Neural crest cell (in vitro differentiated cells): ENCODE measurements at regions not wholly inside any gene's neighbourhood (a gene's known extent, or its start where the extent isn't known, plus 50 kb on each side); places are given as distances from the start of the nearest gene placed in this dataset.
"Not testable (repeated sequence)": the region's sequence is repeated elsewhere in the genome, so short reads cannot be mapped to it uniquely, and the experiment has no call there.

Source experiments
- DNase-seq: peaks from one replicate; pipeline ENCODE4 v3.0.0; 2021; ENCODE audit warnings: low read depth, mixed read lengths, low spot score
- H3K27ac Mint-ChIP-seq: one replicate; pipeline ENCODE4 v1.8.0; 2021; ENCODE audit warnings: mild to moderate bottlenecking, mixed read lengths; ENCODE audit not compliant: unreplicated experiment
- H3K27me3 Mint-ChIP-seq: 2 replicates; pipeline ENCODE4 v1.8.0; 2021; ENCODE audit warnings: low read depth, mild to moderate bottlenecking, mixed read lengths
- H3K36me3 Mint-ChIP-seq: 2 replicates; pipeline ENCODE4 v1.8.0; 2021; ENCODE audit warnings: low read depth, mild to moderate bottlenecking, mixed read lengths
- H3K4me1 Mint-ChIP-seq: 2 replicates; pipeline ENCODE4 v1.8.0; 2021; ENCODE audit warnings: mixed read lengths
- H3K4me3 Mint-ChIP-seq: one replicate; pipeline ENCODE4 v1.8.0; 2021; ENCODE audit warnings: mild to moderate bottlenecking, mixed read lengths
- H3K9me3 Mint-ChIP-seq: 2 replicates; pipeline ENCODE4 v1.8.0; 2021; ENCODE audit warnings: mixed read lengths
- TF ChIP-seq, protein P1 (sequence below): fragments of 200-600 bp; sonication (generic); conservative IDR thresholded peaks from 2 replicates; pipeline ENCODE4 v1.5.0; 2021; ENCODE audit warnings: antibody characterized with exemption, mild to moderate bottlenecking

DNA sequence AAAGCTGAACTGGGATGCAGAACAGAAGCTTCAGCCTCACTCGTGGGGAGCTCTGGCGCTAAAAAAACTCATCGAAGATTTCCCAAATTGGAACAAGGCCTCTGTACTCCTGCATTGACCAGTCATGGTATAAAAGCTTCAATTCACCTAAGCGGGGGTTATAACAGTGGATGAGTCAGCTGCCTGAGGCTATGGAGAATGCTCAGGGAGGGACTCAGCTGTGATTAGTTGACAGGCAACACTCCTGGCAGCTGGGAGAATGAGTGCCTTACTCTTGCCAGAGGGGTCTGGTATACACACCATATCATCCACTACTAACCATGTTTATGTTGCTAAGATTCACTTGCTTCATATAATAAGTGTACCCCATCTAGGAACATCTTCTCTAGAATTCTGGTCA lies 350.6 kb upstream of the VRK2 start:
- peaks cover 7% of the 10 kb centered on the region for H3K9me3 Mint-ChIP-seq
- H3K27ac Mint-ChIP-seq, result no peak overlapping the region

DNA sequence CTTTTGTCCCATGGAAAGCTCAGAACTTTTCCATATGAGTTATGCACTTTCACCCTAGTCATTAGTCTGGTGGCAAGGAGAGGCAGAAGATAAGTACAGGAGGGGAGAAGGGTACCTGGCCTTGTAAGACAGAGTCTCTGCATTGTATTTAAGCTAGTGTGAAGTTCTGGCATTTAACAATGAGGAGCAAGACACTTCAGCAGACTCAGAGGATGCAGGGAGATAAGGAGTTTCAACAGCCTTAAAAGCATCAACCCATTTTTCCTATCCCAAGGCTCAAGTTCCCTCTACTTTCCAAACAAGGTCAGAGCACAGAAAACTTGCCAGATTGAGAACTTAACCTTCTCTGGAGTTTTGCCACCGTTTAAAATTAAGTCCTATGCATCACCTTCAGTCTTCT lies 348.2 kb upstream of the VRK2 start:
- no peaks in the 10 kb centered on the region for H3K27me3 Mint-ChIP-seq
- TF ChIP-seq, protein P1, sequence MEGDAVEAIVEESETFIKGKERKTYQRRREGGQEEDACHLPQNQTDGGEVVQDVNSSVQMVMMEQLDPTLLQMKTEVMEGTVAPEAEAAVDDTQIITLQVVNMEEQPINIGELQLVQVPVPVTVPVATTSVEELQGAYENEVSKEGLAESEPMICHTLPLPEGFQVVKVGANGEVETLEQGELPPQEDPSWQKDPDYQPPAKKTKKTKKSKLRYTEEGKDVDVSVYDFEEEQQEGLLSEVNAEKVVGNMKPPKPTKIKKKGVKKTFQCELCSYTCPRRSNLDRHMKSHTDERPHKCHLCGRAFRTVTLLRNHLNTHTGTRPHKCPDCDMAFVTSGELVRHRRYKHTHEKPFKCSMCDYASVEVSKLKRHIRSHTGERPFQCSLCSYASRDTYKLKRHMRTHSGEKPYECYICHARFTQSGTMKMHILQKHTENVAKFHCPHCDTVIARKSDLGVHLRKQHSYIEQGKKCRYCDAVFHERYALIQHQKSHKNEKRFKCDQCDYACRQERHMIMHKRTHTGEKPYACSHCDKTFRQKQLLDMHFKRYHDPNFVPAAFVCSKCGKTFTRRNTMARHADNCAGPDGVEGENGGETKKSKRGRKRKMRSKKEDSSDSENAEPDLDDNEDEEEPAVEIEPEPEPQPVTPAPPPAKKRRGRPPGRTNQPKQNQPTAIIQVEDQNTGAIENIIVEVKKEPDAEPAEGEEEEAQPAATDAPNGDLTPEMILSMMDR, result no peak
- H3K27ac Mint-ChIP-seq, result no peak overlapping the region
- H3K9me3 Mint-ChIP-seq, result no peaks in the 10 kb centered on the region
- DNase-seq, result no peak
- peaks cover 11% of the 10 kb centered on the region for H3K4me1 Mint-ChIP-seq
- no peak overlapping the region for H3K4me3 Mint-ChIP-seq
- H3K36me3 Mint-ChIP-seq, result no peaks in the 10 kb centered on the region

More for the DNA sequence above, 350.6 kb upstream of the VRK2 start:
- H3K4me3 Mint-ChIP-seq, result no peak overlapping the region
- TF ChIP-seq, protein P1, result no peak
- peaks cover 6% of the 10 kb centered on the region for H3K36me3 Mint-ChIP-seq
- no peak for DNase-seq
- peaks cover 6% of the 10 kb centered on the region for H3K4me1 Mint-ChIP-seq
- H3K27me3 Mint-ChIP-seq, result no peaks in the 10 kb centered on the region

DNA sequence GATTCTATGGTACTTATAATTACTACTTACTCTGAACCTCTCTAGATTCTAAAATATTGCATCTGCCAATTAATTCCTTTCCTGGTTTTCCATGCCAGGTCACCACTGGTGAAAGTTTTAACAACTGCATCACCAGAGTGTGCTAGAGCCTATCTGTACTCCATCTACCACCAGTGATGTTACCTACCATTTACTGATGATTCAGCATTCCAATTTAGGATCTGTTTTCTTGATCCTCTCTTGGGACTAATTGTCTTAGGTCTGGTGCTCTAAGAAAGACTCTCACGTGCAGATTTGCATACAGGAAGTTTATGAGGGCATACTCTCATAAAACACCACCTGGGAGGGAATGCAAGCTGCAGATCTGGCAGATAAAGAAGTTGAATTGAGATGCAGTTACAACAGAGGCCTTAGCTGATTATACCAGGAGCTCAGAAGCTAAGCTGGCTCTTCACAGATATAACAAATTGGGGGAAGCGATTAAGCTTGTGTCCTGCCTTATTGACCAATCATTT lies 347.6 kb upstream of the VRK2 start:
- Mint-ChIP-seq H3K27me3 (no peaks in the 10 kb centered on the region), H3K4me3 (no peak overlapping the region), H3K36me3 (no peaks in the 10 kb centered on the region), H3K27ac (no peak overlapping the region), H3K9me3 (no peaks in the 10 kb centered on the region), H3K4me1 (peaks cover 11% of the 10 kb centered on the region)
- TF ChIP-seq, protein P1, result no peak
- DNase-seq, result no peak

DNA sequence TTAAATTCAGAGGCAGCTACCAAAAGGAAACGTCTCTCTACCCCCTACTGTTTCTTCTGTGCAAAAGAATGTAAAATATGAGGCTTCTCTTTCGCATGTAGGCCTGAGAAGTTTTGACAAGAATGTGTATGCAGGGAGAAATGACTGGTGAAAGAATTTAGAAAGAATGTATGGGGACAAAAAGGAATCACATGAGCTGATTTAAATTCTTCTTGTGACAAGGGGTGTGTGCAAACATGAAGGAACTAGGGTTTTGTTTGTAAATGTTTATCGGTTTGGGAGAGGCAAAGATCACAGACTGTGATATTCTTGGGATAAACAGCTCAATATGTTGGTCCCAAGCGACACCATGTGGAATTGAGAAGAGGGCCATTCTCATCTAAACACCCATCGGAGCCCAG lies 345.2 kb upstream of the VRK2 start:
- no peaks in the 10 kb centered on the region for H3K9me3 Mint-ChIP-seq
- no peaks in the 10 kb centered on the region for H3K36me3 Mint-ChIP-seq
- H3K4me1 Mint-ChIP-seq, result peaks cover 8% of the 10 kb centered on the region
- no peak overlapping the region for H3K27ac Mint-ChIP-seq
- H3K4me3 Mint-ChIP-seq, result no peak overlapping the region
- no peak for DNase-seq
- TF ChIP-seq, protein P1, result no peak
- no peaks in the 10 kb centered on the region for H3K27me3 Mint-ChIP-seq

DNA sequence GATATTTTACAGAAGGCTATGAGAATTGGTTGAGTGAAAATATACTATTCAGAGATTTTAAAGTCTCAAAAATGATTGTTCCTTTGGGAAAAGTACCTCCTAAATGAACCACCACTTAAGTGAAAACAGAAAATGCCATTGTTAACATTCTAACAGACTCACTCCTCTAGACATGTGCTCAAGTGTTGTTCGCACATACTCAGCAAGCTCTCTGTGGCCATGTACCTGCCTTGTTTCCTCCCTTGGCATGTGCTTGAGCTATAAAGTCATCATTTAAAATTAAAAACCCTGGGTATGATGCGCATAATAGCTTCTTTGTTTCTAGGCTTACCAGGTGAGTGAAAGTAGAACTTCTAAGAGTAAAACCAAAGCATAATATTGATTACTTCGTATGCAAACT lies 343.2 kb upstream of the VRK2 start:
- H3K4me1 Mint-ChIP-seq, result peaks cover 8% of the 10 kb centered on the region
- H3K4me3 Mint-ChIP-seq, result no peak overlapping the region
- TF ChIP-seq, protein P1, result no peak
- no peak for DNase-seq
- H3K9me3 Mint-ChIP-seq, result no peaks in the 10 kb centered on the region
- H3K36me3 Mint-ChIP-seq, result no peaks in the 10 kb centered on the region
- no peaks in the 10 kb centered on the region for H3K27me3 Mint-ChIP-seq
- no peak overlapping the region for H3K27ac Mint-ChIP-seq

DNA sequence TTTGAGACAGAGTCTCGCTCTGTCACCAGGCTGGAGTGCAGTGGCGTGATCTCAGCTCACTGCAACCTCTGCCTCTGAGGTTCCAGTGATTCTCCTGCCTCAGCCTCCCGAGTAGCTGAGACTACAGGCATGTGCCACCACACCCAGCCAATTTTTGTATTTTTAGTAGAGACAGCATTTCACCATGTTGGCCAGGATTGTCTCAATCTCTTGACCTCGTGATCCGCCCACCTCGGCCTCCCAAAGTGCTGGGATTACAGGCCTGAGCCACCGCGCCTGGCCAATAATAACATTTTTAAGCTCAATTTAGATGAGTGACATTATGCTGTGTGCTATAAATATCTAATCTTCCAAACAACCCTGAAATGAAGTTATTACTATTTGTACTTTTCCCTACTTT lies 338.8 kb upstream of the VRK2 start:
- peaks cover 22% of the 10 kb centered on the region for H3K4me1 Mint-ChIP-seq
- not testable (repeated sequence) for H3K9me3 Mint-ChIP-seq, H3K4me3 Mint-ChIP-seq, DNase-seq, H3K36me3 Mint-ChIP-seq, H3K27ac Mint-ChIP-seq, H3K27me3 Mint-ChIP-seq
